IMR-90 (cell line): ENCODE measurements at regions not wholly inside any gene's neighbourhood (a gene's known extent, or its start where the extent isn't known, plus 50 kb on each side); places are given as distances from the start of the nearest gene placed in this dataset.

ENCODE experiments used
- BHLHE40 ChIP-seq: fragments of 150-350 bp; IDR thresholded peaks from 2 replicates; pipeline ENCODE4 v1.6.1; 2016; ENCODE audit warnings: mild to moderate bottlenecking, low read depth, low read length
- CEBPB ChIP-seq: IDR thresholded peaks from 2 replicates; pipeline ENCODE4 v1.6.1; 2012; ENCODE audit warnings: low read depth, low read length, improper control_type of control experiment
- CTCF ChIP-seq: conservative IDR thresholded peaks from 2 replicates; pipeline ENCODE4 v1.5.1; 2012; ENCODE audit warnings: mild to moderate bottlenecking, low read depth, low read length, improper control_type of control experiment
- ELK1 ChIP-seq: fragments of 150-350 bp; IDR thresholded peaks from 2 replicates; pipeline ENCODE4 v1.6.1; 2016; ENCODE audit warnings: low read depth, mild to moderate bottlenecking, low read length, moderate library complexity, borderline replicate concordance
- FOS ChIP-seq: fragments of 150-350 bp; IDR thresholded peaks from 2 replicates; pipeline ENCODE4 v1.6.1; 2016; ENCODE audit warnings: low read depth, low read length
- MAZ ChIP-seq: IDR thresholded peaks from 2 replicates; pipeline ENCODE4 v1.6.1; 2012; ENCODE audit warnings: low read depth, mild to moderate bottlenecking, low read length, improper control_type of control experiment, moderate library complexity, borderline replicate concordance
- MXI1 ChIP-seq: IDR thresholded peaks from 2 replicates; pipeline ENCODE4 v1.6.1; 2012; ENCODE audit warnings: low read depth, mild to moderate bottlenecking, low read length, moderate library complexity, borderline replicate concordance
- NFE2L2 ChIP-seq: fragments of 150-350 bp; IDR thresholded peaks from 2 replicates; pipeline ENCODE4 v1.6.1; 2016; ENCODE audit warnings: low read depth, mild to moderate bottlenecking, low read length
- POLR2A ChIP-seq: IDR thresholded peaks from 2 replicates; pipeline ENCODE4 v1.6.1; 2012; ENCODE audit warnings: mild to moderate bottlenecking, low read depth, low read length
- RAD21 ChIP-seq: IDR thresholded peaks from 2 replicates; pipeline ENCODE4 v1.6.1; 2012; ENCODE audit warnings: low read length, improper control_type of control experiment
- RFX5 ChIP-seq: IDR thresholded peaks from 2 replicates; pipeline ENCODE4 v1.8.0; 2012; ENCODE audit warnings: low read depth, mild to moderate bottlenecking, low read length, moderate library complexity
- SMC3 ChIP-seq: fragments of 150-350 bp; IDR thresholded peaks from 2 replicates; pipeline ENCODE4 v1.6.1; 2016; ENCODE audit warnings: low read depth, mild to moderate bottlenecking, antibody characterized with exemption, low read length, moderate library complexity
- USF2 ChIP-seq: fragments of 150-350 bp; IDR thresholded peaks from 2 replicates; pipeline ENCODE4 v1.6.1; 2017; ENCODE audit warnings: mild to moderate bottlenecking, antibody characterized with exemption, low read length, low read depth

GRCh38 chr4:121479808-121480207 is 99.0 kb upstream of the QRFPR start:
- TF ChIP-seq ELK1 (no peak), CTCF (no peak), FOS (no peak), RFX5 (no peak), POLR2A (no peak), MXI1 (no peak), CEBPB (no peak), RAD21 (no peak), BHLHE40 (no peak), USF2 (no peak), MAZ (no peak), SMC3 (no peak), NFE2L2 (no peak)
